GM10248 (cell line): ENCODE measurements at regions not wholly inside any gene's neighbourhood (a gene's known extent, or its start where the extent isn't known, plus 50 kb on each side); places are given as distances from the start of the nearest gene placed in this dataset.

Experiments
- CTCF ChIA-PET: fragments of 300-600 bp; sonication (Branson Sonifier 250); formaldehyde crosslinking; extraction: SDS; loops from one replicate; lab custom pipeline; 2021; ENCODE audit warnings: antibody characterized with exemption; lab: Yijun Ruan, JAX
- POLR2A ChIA-PET: fragments of 350-650 bp; sonication (Branson Sonifier 250); formaldehyde crosslinking; extraction: SDS; loops from one replicate; lab custom pipeline; 2020; ENCODE audit warnings: antibody characterized with exemption; lab: Yijun Ruan, JAX
- DNase-seq: peaks from one replicate; pipeline ENCODE4 v3.0.0; 2012; ENCODE audit errors: extremely low spot score
- CTCF ChIP-seq: IDR thresholded peaks from 2 replicates; pipeline ENCODE4 v1.5.1; 2012; ENCODE audit warnings: mild to moderate bottlenecking, low read depth; ENCODE audit errors: extremely low read depth, missing control alignments, control extremely low read depth

- POLR2A ChIA-PET: no interaction called here
- TF ChIP-seq CTCF: no peak
- CTCF ChIA-PET: interaction anchor here (1.3 kb wide), 1 partner anchor 29 kb away, joined by 3 read pairs; no protein-coding TSS in a partner anchor
- no peak for DNase-seq
Observed at GRCh38 chr15:37518436-37518835, 416.0 kb upstream of the TMCO5A start.

- no peak for DNase-seq
- CTCF ChIA-PET: no interaction called here
- POLR2A ChIA-PET: no interaction called here
- TF ChIP-seq CTCF: no peak
Observed at GRCh38 chr15:37520026-37520425, 414.4 kb upstream of the TMCO5A start.

- POLR2A ChIA-PET: no interaction called here
- CTCF ChIA-PET: no interaction called here
- TF ChIP-seq CTCF: no peak
- no peak for DNase-seq
Observed at GRCh38 chr15:37520882-37521281, 413.6 kb upstream of the TMCO5A start.

- DNase-seq: no peak
- CTCF ChIA-PET: no interaction called here
- no peak for TF ChIP-seq CTCF
- POLR2A ChIA-PET: no interaction called here
Observed at GRCh38 chr15:37524601-37525000, 409.8 kb upstream of the TMCO5A start.

- no peak for TF ChIP-seq CTCF
- POLR2A ChIA-PET: no interaction called here
Observed at GRCh38 chr15:37528432-37528831, 406.0 kb upstream of the TMCO5A start.

GRCh38 chr15:37536967-37537605 is 397.4 kb upstream of the TMCO5A start:
- CTCF ChIA-PET: interaction anchor here (1.7 kb wide), 1 partner anchor 15 kb away, joined by 5 read pairs; no protein-coding TSS in a partner anchor
- DNase-seq: no peak
- POLR2A ChIA-PET: no interaction called here
- no peak for TF ChIP-seq CTCF

More at GRCh38 chr15:37528432-37528831, 406.0 kb upstream of the TMCO5A start:
- DNase-seq: no peak
- CTCF ChIA-PET: interaction anchor here (1.3 kb wide), 1 partner anchor 23 kb away, joined by 4 read pairs; no protein-coding TSS in a partner anchor
